GM18508 (cell line): ENCODE measurements at regions not wholly inside any gene's neighbourhood (a gene's known extent, or its start where the extent isn't known, plus 50 kb on each side); places are given as distances from the start of the nearest gene placed in this dataset.
"Not testable (repeated sequence)": the region's sequence is repeated elsewhere in the genome, so short reads cannot be mapped to it uniquely, and the experiment has no call there.

Experiments used
- ATAC-seq: cut with Tn5 transposase; IDR thresholded peaks from one replicate; pipeline ENCODE4 v1.9.1; 2021; ENCODE audit warnings: moderate number of reproducible peaks; ENCODE audit not compliant: insufficient read depth, unreplicated experiment

DNA sequence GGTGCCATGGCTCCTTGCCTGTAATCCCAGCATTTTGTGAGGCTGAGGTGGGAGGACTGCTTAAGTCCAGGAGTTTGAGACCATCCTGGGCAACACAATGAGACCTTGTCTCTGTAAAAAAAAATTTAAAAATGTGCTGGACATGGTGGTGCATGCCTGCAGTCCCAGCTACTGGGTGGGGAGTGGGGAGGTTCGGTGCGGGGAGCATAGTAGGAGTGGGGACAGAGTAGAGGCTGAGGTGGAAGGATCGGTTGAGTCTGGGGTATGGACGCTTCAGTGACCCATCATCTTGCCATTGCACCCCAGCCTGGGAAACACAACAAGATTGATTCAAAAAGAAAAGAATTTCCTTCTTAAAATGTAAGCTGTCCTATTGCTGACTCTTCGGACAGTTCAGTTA, 1490.0 kb upstream of the GBE1 start:
- no peak for ATAC-seq

DNA sequence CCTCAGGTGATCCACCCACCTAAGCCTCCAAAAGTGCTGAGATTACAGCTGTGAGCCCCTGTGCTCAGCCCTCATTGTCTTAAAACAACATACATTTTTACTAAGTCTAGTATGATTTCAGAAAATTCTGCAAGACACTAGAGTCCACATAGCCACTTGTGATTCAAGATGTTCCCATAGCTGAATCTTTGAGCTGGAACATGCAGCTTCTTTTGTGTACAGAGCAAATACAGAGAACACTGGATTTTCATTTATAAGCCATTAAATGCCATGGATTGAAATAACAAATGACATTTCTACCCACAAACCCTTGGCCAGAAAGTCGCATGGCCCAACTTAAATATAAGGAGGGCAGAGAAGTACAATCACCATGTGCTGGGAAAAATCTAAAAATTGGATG, 1489.2 kb upstream of the GBE1 start:
- ATAC-seq = no peak

DNA sequence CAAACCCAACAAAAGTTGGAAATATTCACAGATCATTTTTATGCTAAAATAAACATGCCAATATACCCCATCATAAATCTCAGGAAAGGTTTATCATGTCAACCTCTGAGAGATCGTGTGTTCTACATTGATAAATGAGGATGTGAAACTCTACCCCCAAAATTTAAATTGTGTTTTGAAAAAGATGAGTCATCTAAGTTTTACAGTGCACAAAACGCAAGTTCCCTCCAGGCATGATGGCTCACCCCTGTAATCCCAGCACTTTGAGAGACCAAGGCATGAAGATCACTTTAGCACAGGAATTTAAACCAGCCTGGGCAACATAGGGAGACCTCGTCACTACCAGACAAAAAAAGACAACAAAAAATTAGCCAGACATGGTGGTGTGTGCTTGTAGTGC, 1487.0 kb upstream of the GBE1 start:
- no peak for ATAC-seq

DNA sequence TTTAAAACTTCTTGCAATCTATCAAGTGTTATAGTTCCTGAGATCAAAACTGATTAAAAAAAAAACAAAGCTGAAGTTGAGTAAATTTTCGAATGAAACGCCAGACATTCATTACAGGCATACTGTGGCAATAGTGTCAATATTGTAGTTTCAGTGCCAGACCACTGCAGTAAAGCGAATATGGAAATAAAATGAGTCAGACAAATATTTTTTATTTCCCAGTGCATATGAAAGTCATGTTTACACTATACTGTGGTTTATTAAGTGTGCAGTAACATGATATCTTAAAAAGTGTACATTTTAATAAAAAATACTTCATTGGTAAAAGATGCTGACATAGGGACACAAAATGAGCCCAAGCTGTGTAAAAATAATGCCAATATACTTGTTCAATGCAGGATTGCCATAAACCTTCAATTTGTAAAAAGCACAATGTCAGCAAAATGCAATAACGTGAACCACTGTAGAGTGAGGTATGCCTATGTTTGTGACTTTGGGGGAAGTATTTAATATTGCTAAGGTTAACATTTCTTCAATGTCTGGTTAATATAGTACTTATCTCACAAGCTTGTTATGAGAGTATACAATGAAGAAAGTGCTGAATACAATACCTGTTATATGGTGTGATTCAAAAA, 1473.9 kb upstream of the GBE1 start:
- ATAC-seq = no peak

DNA sequence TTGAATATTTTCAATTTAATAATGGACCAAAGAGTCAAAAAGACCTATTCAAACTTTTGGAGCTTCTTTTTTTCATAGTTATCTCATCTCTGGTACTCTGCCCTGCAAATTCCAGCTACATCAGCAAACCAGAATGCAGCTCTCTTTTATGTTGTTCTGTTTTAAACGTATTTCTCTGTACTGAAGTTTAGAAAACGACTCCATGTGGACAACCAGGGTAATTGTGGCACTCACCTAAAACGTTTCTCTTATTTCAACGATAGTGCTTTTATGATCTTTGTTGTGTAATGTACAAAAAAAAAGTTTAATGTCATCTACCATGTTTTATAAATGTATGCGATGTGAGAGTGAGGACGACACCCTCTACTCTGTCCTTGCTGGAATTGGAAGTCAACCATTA, 1472.3 kb upstream of the GBE1 start:
- ATAC-seq = no peak

DNA sequence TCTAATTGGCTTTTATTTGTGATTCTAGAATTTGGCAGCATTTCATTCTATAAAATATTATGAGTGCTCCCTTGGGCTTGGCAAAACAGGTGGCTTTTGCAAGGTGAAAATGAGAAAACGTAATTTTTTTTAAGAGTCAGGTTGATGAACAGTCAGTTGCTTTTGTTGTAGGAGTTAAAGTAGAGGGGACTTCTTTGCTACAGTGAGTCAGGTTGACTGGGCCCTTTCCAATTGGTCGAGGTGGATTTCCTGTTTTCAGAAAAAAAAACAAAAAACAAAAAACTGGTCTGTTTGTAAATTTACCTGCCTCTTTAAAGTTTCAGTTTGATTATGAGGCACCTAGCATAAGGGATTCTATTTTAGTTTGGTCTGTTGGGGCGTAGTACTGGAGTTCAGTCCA, 1469.4 kb upstream of the GBE1 start:
- no peak for ATAC-seq

DNA sequence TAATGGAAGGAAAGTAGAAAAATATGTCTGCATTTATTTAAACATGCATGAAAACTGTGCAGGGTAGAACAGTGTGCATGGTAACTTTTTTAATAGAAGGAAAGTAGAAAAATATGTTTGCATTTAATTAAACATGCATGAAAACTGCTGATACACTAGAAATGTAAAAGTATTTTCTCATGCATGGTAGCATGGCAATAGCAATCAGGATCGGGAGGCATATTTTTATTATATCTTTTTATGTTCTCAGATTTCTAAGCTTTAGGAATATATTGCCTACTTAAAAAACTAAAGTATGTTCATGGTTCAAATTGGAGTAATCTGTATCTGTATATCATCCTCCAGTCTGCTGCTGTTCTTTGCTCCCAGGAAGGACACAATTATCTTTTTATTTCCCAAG, 1468.9 kb upstream of the GBE1 start:
- no peak for ATAC-seq

DNA sequence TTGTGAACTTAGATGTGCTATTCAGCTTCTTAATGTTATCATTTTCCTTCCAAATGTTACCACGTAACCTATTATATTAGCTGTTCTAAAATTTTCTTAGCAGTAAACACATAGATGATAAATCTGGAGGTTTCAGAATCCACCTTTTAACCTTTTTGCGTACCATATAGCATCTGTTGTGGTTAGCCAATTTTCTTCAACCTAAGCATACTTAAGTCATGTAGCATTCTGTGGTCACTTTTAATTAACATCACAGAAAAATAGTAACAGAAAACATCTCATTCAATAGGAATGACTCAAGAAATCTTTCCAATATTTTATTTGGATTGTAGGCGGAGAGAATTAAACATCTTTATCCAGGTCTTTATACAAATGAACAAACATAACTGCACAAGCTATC, 1465.3 kb upstream of the GBE1 start:
- ATAC-seq = no peak

DNA sequence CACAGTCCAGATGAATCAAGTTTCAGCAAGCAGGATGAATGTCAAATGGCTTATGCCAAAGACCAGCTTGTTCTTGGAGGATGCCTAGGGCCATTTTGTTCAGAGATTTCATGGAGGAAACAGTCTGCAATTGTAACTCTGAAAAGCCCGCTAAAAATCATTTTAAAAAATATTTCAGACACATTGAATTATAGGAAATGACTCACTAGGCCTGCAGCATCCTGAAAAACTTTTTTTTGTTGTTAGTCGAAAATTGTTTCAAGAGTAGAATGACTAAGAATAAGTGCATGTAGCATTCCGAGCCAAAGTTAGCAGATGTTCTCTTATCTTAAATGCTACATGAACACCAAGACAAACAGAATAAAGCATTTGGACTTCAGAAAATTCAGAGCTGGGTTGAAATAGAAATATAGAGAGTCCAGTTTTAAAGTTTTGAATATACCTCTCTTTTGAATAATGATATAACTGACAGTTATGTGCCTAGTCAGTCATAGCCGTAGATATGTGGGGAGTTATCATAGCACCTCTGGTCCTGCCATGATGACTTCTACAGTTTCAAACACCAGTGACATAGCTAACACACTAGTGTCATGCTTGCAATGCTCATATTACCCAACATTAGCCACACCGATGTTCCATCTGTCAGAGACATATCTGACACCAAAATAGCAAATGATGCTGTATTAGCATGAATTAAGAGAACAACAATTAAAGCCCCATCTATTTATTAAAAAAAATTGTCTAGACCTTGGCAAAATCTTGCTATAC, 1462.8 kb upstream of the GBE1 start:
- no peak for ATAC-seq

DNA sequence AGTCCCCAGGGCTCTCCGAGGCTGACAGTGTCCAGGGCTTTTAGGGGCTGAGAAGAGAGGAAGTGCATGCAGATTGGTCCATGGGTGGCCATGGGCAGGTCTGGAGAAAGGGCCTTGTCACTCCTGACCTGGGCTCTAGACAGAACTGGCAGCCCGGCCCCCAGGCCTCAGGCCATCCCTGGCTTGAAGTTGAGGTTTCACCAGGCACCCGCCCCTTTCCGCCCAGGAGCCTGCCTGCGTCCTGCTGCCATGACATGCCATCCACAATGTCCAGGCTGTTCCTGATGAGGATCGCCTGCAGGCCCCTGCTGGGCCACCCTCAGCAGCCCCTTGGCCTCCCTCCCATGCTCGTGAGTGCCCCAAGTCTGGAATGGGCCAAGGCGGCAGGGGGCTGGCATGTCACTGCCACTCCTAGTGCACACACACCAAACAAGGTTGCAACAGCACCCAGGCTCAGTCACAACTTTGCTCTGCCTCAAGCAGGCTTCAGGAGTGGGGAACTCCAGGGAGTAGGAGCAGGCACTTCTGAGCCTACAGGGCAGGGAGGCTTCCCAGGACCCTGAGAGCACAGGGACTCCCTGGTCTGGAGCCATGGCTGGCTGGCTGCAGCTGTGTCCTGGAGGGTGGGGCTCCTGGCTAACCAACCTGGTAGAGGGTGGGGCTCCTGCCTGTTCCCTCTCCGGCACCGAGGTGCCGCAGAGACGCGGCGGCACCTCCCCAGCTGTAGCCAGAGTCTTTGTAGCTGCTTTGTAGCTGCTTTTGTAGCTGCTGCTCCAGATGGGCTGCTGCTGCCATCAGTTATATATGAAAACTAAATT, 1457.1 kb upstream of the GBE1 start:
- no peak for ATAC-seq

DNA sequence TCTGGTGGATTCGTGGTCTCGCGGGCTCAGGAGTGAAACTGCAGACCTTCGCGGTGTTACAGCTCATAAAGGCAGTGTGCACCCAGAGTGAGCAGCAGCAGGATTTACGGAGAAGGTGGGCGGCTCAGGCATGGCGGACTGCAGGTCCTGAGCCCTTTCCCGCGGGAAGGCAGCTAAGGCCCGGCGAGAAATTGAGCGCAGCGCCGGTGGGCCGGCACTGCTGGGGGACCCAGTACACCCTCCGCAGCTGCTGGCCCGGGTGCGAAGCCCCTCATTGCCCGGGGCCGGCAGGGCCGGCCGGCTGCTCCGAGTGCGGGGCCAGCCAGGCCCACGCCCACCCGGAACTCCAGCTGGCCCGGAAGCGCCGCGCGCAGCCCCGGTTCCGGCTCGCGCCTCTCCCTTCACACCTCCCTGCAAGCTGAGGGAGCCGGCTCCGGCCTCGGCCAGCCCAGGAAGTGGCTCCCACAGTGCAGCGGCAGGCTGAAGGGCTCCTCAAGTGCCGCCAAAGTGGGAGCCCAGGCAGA, 1456.2 kb upstream of the GBE1 start:
- not testable (repeated sequence) for ATAC-seq

DNA sequence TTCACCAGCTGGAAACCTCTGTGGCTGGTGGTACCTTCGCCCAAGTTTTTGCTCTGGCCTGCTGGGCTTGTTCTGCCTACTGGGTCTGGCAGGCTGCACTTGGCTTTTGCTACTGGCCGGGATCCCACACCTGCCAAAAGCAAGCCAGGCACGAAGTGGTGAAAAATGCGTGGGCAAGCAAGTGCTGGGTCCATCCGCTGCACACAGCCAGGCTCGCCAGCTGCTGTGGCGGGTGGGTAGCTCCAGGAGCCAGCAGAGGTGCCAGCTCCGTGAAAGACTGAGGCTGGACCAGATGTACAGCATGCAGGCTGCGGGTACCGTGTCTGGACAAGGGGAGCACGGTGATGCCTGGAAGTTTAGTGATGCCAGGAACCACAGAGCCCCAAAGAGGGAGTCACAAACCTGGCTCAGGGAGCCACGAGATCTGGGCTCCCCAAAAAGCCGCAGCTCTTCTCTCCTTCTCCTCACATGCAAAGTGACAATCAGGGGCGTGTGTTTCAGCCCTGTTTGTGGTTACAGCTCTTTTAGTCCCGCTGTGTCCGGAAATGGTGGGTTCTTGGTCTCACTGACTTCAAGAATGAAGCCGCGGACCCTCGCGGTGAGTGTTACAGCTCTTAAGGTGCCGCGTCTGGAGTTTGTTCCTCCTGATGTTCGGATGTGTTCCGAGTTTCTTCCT, 1455.6 kb upstream of the GBE1 start:
- ATAC-seq = no peak

DNA sequence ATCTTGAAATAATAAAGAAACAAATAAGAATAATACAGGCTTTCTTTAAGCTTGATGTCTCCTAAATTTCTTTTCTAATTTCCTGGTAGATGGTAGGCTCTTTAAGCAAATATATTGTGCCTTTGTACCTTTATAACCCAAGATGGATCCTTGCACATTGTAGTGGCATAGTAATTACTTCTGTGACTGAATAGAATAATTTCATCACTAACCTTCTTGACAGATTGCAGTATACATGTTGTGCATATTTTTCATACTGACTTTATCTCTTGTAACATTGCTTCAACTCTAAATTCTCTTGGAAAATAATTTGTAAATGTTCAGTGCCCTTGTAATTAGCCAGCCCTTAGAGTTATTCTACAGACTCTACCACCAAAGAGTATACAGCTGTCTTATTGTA, 1433.8 kb upstream of the GBE1 start:
- no peak for ATAC-seq

DNA sequence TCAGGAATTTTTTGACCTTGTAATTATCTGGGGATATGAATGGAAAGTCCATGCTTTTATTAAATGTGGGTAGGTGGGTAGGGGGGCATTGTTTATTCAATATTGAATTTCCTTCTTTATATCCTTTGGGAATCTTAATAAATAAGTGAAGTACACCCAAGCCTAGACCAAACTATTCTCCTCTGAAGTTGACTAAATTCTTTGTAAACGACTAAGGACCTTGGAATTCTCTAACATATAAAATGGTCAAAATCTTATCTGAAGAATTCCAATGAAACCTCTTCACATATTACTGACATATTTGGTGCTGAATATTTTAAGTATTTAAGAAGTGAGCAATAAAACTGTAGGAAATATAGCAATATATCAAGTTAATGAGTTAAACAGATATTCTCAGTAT, 1432.1 kb upstream of the GBE1 start:
- ATAC-seq = no peak

DNA sequence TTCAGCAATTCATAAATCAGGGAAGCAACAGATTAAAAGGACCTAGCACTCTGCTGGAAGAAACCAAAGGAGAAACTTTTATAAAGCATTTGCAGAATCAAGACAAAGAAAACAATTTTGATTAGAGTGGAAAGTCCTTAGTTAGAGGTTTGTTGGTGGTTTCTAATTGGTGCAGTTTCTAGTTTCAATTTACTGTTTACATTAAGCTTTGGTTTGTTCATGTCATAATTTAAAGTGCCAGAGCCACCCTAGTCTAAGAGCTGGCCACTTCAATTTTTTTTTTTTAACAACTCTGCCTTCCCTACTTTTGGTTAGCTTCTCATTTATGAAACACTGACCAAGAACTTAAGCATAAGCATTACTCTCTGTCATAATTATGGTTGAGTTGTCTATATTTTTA, 1428.2 kb upstream of the GBE1 start:
- ATAC-seq = no peak

DNA sequence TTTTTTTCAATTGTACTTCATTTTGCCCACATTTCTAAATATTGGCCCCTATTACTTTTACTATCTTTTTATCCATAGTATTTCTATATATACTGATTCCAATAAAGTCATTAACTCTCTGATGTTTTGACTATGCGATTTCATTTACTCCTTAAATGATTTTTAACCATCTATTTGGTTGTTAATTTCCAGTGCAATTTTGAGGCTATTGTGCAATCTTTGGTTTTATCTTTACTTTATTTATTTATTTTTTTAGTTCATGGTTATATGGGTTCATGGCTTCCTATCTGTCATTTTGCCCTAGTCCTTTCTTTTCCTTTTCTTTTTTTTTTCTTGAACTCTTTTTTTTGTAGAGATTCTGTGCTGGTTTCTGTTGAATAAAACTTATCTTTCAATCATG, 1408.0 kb upstream of the GBE1 start:
- no peak for ATAC-seq

DNA sequence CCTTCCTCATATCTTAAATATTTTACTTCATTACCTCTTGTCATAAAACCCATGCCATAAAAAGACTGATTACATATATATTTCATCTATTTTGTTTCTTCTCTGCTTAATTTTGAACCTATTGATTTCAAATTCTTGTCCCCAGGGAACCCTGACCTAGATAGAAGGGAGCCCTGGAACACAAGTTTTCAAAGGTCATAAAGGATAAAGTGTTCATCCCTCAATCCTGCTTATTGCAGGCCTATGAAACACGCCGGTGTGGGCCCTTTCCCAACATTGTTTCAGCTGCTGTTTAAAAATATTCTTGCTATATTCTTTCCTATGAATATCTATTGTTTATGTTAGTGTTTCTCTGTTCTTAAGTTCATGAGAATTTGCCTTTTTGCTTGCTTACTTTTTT, 1389.5 kb upstream of the GBE1 start:
- no peak for ATAC-seq

DNA sequence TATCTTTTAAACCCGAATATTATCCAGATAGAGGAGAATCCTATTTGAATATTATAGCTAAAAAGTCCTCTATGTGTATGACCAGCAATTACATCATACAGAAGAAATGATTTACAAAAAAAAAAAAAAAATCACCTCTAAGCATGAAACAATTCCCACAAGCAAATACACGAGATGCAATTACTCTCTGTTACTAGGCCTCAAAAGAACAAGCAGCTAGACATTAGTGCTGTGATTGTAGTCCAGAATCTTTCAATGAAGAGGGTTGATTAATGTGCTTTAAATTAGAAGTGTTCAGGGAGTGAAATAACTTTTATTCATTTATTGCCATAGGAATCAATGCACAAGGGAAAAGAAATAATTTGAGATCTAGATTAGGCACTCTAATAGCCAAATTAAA, 1379.5 kb upstream of the GBE1 start:
- no peak for ATAC-seq

DNA sequence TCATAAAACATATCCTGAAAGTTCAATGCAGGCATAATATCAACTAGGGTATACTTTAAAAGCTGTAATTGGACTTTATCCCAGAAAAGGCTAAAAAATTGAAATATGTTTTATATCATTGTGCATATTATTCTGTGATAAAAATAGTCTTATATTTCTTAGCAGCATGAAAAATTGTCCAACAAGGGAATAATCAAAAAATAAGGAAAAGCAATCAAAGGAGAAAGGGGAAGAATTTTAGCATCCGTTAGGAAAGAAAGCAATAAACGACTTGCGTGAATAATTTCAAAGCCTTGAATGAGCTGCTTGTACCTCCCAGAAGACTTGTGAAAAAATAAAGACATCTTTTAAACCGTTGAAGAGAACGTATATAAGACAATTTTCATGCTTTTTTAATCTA, 1369.8 kb upstream of the GBE1 start:
- no peak for ATAC-seq

DNA sequence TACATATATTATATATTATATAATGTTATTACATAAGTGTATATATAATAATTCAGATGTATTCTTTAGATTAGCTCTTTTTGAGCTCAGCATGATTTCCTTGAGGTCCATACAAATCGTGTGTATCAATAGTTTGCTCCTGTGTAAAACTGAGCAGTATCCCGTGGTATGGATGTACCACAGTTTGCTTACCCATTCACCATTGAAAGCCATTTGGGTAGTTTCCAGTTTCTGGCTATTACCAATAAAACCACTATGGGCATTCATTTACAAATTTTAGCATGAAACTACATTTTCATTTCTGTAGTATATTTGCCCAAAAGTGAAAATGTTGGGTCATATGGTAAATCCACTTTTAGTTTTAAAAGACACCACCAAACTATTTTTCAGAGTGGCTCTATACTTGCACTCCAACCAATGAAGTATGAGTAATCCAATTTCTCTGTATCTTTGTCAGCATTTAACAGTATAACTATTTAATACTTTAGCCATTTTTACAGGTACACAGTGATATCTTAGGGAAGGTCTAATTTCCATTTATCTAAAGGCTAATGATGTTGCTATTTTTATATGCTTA, 1361.4 kb upstream of the GBE1 start:
- ATAC-seq = no peak
